Psoas muscle (tissue), 7 donors: ENCODE measurements at regions not wholly inside any gene's neighbourhood (a gene's known extent, or its start where the extent isn't known, plus 50 kb on each side); places are given as distances from the start of the nearest gene placed in this dataset.

ENCODE experiments used
- ATAC-seq, 4 donors: fragments of 200-7000 bp; cut with Tn5 transposase; one replicate each; pipeline ENCODE4 v1.9.1; 2020; ENCODE audit warnings: moderate library complexity in 3 of 4, mild to moderate bottlenecking in 2 of 4
- DNase-seq, 2 donors: peaks; one replicate each; pipeline ENCODE4 v3.0.0-alpha.2; 2020
- H3K27ac ChIP-seq: fragments of 200-600 bp; one replicate; pipeline ENCODE4 v1.8.0; 2022
- H3K27me3 ChIP-seq, 3 donors: fragments of 200-600 bp in 1 of 3; one replicate each; pipeline versions ENCODE4 v1.6.1 to v1.8.0; 2013 to 2022; ENCODE audit warnings: low read length in 2 of 3, mild to moderate bottlenecking in 2 of 3, moderate library complexity in 1 of 3; ENCODE audit not compliant: insufficient read depth in 3 of 3
- H3K36me3 ChIP-seq, 2 donors: fragments of 200-600 bp in 1 of 2; one replicate each; pipeline versions ENCODE4 v1.6.1 to v1.8.0; 2013 to 2022; ENCODE audit warnings: low read depth in 1 of 2, mild to moderate bottlenecking in 1 of 2, moderate library complexity in 1 of 2; ENCODE audit not compliant: insufficient read depth in 1 of 2
- H3K4me1 ChIP-seq: fragments of 200-600 bp; one replicate; pipeline ENCODE4 v1.8.0; 2022
- H3K4me3 ChIP-seq: fragments of 200-600 bp; one replicate; pipeline ENCODE4 v1.8.0; 2022; ENCODE audit warnings: mild to moderate bottlenecking
- H3K9me3 ChIP-seq: fragments of 200-600 bp; one replicate; pipeline ENCODE4 v1.8.0; 2022
- CTCF ChIP-seq: fragments of 200-600 bp; IDR thresholded peaks from one replicate; pipeline ENCODE4 v1.8.0; 2022; ENCODE audit warnings: antibody characterized with exemption
- WGBS, 3 donors: extraction: QIAGEN DNeasy Blood & Tissue Kit; methylation state at CpG; one replicate each; pipeline versions ENCODE4 v1.1.6 to v1.1.7; 2013; 5-methylcytosine and 5-hydroxymethylcytosine counted together
- intact Hi-C, 2 donors: fragments of 100-400 bp; cut with DNase I; formaldehyde crosslinking; loops; one replicate each; pipeline versions ENCODE4 v1.11.0 to v1.14.2; 2022
- donor health status: healthy with polysubstance abuse.
- donor health status: DM: no; HTN: no; CAD: no; lungs with moderate emphysema.
- donor health status: Bipolar disorder and iron deficiency.
- donor health status: healthy.
- donor health status: DM: yes; HTN: yes; CAD: no.
- donor health status: DM: no; HTN: no; CAD: no.
- donor health status: DM: yes; HTN: yes; CAD: no.

GRCh38 chr7:25621993-25622392, 393.7 kb upstream of the NPVF start:
- no peaks in the 10 kb centered on the region for H3K36me3 ChIP-seq
- H3K27ac ChIP-seq, result no peak overlapping the region
- ATAC-seq (no peak), DNase-seq (no peak)
- H3K4me3 ChIP-seq, result no peak overlapping the region
- peaks cover 5% of the 10 kb centered on the region for H3K4me1 ChIP-seq
- intact Hi-C loops, result no loop called here
- WGBS, 3 donors, result 91 to 94% (median 91%) methylated on average over 2 of the region's 2 CpGs
- no peaks in the 10 kb centered on the region for H3K9me3 ChIP-seq
- no peak for TF ChIP-seq CTCF
- no peaks in the 10 kb centered on the region for H3K27me3 ChIP-seq

- DNase-seq, result no peak
- no peaks in the 10 kb centered on the region for H3K36me3 ChIP-seq
- H3K4me1 ChIP-seq, result no peaks in the 10 kb centered on the region
- 38 to 46% (median 41%) methylated on average over 3 of the region's 3 CpGs for WGBS, 3 donors
- H3K4me3 ChIP-seq, result no peak overlapping the region
- intact Hi-C loops, result no loop called here
- no peak for TF ChIP-seq CTCF
- no peak overlapping the region for H3K27ac ChIP-seq
- ATAC-seq, result no peak
- no peaks in the 10 kb centered on the region for H3K27me3 ChIP-seq
- no peaks in the 10 kb centered on the region for H3K9me3 ChIP-seq
These were observed 394.4 kb upstream of the NPVF start for GRCh38 chr7:25622695-25623094.

- intact Hi-C loops, result no loop called here
- no peak for TF ChIP-seq CTCF
- Histone ChIP-seq H3K4me3 (no peak overlapping the region), H3K9me3 (no peaks in the 10 kb centered on the region), H3K27me3 (no peaks in the 10 kb centered on the region), H3K4me1 (no peaks in the 10 kb centered on the region), H3K27ac (no peak overlapping the region), H3K36me3 (no peaks in the 10 kb centered on the region)
- DNase-seq (no peak), ATAC-seq (no peak)
- WGBS, 3 donors, result 80 to 89% (median 87%) methylated on average over 3 of the region's 3 CpGs
These were observed 395.8 kb upstream of the NPVF start for GRCh38 chr7:25624051-25624450.

GRCh38 chr7:25624833-25625232, 396.5 kb upstream of the NPVF start:
- 54 to 73% (median 58%) methylated on average over 8 of the region's 8 CpGs for WGBS, 3 donors
- intact Hi-C loops, result no loop called here
- no peak for DNase-seq

More at GRCh38 chr7:25624833-25625232, 396.5 kb upstream of the NPVF start:
- Histone ChIP-seq H3K4me1 (no peaks in the 10 kb centered on the region), H3K4me3 (no peak overlapping the region), H3K27me3 (no peaks in the 10 kb centered on the region), H3K9me3 (no peaks in the 10 kb centered on the region), H3K27ac (peak overlapping the region; percentile 38), H3K36me3 (no peaks in the 10 kb centered on the region)
- no peak for TF ChIP-seq CTCF
- peak in 2 of 4 donors; percentile 30 to 32 for ATAC-seq
